ENCODE measurements at regions not wholly inside any gene's neighbourhood (a gene's known extent, or its start where the extent isn't known, plus 50 kb on each side); places are given as distances from the start of the nearest gene placed in this dataset.

GRCh38 chr16:88196471-88197400 is 186.0 kb upstream of the ZNF469 start:
- TF ChIP-seq CTCF (conservative IDR thresholded peaks at IDR 0.05; ENCODE audit: low read depth, low read length) = no peak
- no peak for TF ChIP-seq EZH2 (IDR thresholded peaks at IDR 0.05; ENCODE audit: borderline replicate concordance, low read depth, low read length, poor library complexity, severe bottlenecking)

All from A673 (cell line).